ENCODE measurements at regions not wholly inside any gene's neighbourhood (a gene's known extent, or its start where the extent isn't known, plus 50 kb on each side); places are given as distances from the start of the nearest gene placed in this dataset.

DNA sequence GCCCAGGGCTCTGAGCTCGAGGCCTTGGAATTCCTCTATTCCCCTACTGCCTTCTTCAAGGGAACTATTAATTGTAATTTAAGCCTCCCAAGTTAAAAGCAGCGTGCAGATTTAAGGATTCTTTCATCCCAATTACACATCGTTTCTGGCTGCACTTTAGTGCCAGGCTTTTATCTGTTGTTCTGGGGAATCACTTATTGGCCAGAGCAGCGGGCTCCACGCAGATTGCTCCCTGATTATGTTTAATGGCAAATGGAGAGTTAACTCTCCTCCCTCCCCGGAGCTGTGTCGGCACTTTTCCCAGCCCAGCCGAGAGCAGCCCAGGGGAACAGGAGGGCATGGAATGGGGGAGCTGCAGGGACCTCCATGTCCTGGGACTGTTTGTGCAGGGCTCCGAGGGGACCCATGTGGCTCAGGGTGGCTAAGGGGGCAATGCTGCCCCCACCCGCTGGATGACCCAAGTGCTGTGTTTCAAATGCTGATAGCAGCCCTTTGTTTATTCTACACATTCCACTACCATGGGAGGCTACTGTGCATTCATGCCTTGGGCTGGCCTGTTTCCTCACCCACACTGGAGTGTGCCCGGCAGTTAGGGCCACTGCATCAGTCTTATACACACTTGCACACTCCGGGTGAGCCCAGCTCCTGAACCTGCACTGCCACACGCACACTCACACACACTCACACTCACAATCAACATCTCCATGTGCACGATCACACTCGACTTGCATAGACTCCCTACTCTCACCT is 93.3 kb upstream of the POU3F1 start:
- no peak for TF ChIP-seq POLR2A (IDR thresholded peaks at IDR 0.05)
- TF ChIP-seq, protein P1, sequence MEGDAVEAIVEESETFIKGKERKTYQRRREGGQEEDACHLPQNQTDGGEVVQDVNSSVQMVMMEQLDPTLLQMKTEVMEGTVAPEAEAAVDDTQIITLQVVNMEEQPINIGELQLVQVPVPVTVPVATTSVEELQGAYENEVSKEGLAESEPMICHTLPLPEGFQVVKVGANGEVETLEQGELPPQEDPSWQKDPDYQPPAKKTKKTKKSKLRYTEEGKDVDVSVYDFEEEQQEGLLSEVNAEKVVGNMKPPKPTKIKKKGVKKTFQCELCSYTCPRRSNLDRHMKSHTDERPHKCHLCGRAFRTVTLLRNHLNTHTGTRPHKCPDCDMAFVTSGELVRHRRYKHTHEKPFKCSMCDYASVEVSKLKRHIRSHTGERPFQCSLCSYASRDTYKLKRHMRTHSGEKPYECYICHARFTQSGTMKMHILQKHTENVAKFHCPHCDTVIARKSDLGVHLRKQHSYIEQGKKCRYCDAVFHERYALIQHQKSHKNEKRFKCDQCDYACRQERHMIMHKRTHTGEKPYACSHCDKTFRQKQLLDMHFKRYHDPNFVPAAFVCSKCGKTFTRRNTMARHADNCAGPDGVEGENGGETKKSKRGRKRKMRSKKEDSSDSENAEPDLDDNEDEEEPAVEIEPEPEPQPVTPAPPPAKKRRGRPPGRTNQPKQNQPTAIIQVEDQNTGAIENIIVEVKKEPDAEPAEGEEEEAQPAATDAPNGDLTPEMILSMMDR (IDR thresholded peaks at IDR 0.05): no peak
